Activated B cell treated with CpG ODN at 0.5 μM for 24 hours (primary cell): ENCODE measurements at regions not wholly inside any gene's neighbourhood (a gene's known extent, or its start where the extent isn't known, plus 50 kb on each side); places are given as distances from the start of the nearest gene placed in this dataset.

Experiments used
- ATAC-seq: fragments of 200-7000 bp; cut with Tn5 transposase; one replicate; pipeline ENCODE4 v1.10.0; 2021; ENCODE audit warnings: low read depth, mild to moderate bottlenecking, moderate library complexity
- CTCF ChIA-PET: fragments of 350-600 bp; sonication (Branson Sonifier 250); formaldehyde crosslinking; loops from one replicate; lab custom pipeline; 2021; ENCODE audit warnings: antibody characterized with exemption; lab: Charles Lee
- POLR2A ChIA-PET: fragments of 350-600 bp; sonication (Branson Sonifier 250); formaldehyde crosslinking; loops from one replicate; lab custom pipeline; 2021; ENCODE audit warnings: antibody characterized with exemption; lab: Charles Lee
- DNase-seq: peaks from one replicate; pipeline ENCODE4 v3.0.0; 2022
- H3K27ac Mint-ChIP-seq: one replicate; pipeline ENCODE4 v1.8.0; 2020; ENCODE audit warnings: mixed read lengths
- H3K27me3 Mint-ChIP-seq: one replicate; pipeline ENCODE4 v1.8.0; 2021; ENCODE audit warnings: mixed read lengths
- H3K36me3 Mint-ChIP-seq: one replicate; pipeline ENCODE4 v1.8.0; 2021; ENCODE audit warnings: low read depth, mixed read lengths
- H3K4me1 Mint-ChIP-seq: one replicate; pipeline ENCODE4 v1.8.0; 2021; ENCODE audit warnings: mixed read lengths
- H3K4me3 Mint-ChIP-seq: one replicate; pipeline ENCODE4 v1.8.0; 2020; ENCODE audit warnings: mild to moderate bottlenecking, mixed read lengths
- H3K9me3 Mint-ChIP-seq: one replicate; pipeline ENCODE4 v1.8.0; 2020; ENCODE audit warnings: mixed read lengths
- intact Hi-C: fragments of 100-400 bp; cut with micrococcal nuclease; formaldehyde crosslinking; loops from one replicate; pipeline ENCODE4 v1.15.1; 2024
- TF ChIP-seq, protein P1 (sequence below): fragments of 200-600 bp; IDR thresholded peaks from one replicate; pipeline ENCODE4 v1.8.0; 2022; ENCODE audit warnings: antibody characterized with exemption, mild to moderate bottlenecking

DNA sequence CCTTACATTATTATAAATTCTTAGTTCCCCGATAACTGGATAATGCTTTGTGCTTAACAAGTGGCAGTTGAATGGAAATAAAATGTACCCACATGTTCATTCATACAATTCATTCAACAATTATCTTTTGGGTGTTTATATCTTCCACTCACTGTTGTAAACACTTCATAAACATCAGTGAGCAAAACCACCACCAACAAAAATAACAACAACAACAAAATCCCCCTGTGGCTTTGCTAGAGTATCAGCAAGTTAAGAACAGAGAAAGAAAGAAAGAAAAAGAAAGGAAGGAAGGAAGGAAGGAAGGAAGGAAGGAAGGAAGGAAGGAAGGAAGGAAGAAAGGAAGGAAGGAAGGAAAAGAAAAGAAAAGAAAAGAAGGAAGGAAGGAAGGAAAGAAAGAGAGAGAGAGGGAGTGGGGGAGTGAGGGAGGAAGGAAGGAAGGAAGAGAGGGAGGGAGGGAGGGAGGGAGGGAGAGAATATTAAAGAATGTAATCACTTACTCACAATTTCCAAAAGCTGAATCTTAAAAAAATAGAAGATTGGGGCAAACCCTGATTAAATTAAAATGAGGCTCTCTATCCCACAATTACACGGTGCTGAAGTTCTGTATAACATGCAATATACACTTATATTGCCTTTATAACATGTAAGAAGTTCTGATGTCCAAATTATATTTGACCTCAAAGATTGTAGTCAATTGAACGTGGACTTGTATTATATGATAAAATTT lies 2238.8 kb downstream of the LRRC4C start:
- ChIA-PET POLR2A (no interaction called here), CTCF (no interaction called here)
- Mint-ChIP-seq H3K36me3 (no peaks in the 10 kb centered on the region), H3K4me1 (no peaks in the 10 kb centered on the region), H3K27ac (no peak overlapping the region), H3K9me3 (peaks cover 11% of the 10 kb centered on the region), H3K4me3 (no peak overlapping the region), H3K27me3 (no peaks in the 10 kb centered on the region)
- intact Hi-C loops: no loop called here
- DNase-seq (no peak), ATAC-seq (no peak)
- TF ChIP-seq, protein P1, sequence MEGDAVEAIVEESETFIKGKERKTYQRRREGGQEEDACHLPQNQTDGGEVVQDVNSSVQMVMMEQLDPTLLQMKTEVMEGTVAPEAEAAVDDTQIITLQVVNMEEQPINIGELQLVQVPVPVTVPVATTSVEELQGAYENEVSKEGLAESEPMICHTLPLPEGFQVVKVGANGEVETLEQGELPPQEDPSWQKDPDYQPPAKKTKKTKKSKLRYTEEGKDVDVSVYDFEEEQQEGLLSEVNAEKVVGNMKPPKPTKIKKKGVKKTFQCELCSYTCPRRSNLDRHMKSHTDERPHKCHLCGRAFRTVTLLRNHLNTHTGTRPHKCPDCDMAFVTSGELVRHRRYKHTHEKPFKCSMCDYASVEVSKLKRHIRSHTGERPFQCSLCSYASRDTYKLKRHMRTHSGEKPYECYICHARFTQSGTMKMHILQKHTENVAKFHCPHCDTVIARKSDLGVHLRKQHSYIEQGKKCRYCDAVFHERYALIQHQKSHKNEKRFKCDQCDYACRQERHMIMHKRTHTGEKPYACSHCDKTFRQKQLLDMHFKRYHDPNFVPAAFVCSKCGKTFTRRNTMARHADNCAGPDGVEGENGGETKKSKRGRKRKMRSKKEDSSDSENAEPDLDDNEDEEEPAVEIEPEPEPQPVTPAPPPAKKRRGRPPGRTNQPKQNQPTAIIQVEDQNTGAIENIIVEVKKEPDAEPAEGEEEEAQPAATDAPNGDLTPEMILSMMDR: no peak

DNA sequence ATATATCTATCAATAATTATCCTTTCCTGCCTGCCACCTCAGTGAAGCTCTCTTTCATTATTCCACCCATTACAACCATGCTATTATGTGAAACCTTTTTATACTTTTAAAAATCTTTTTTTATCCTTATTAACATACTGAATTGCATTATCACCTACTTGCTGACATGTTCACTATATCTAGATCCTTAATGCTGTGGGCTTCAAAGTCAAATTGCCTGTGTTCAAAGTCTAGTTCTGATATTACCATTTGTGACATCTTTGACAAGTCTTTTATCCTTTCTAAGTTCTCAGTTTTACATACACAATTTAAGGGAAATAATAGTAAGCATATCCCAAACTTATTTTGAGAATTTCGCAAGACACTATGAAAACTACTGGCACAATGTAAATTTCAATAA lies 2239.4 kb downstream of the LRRC4C start:
- ChIA-PET POLR2A (no interaction called here), CTCF (no interaction called here)
- TF ChIP-seq, protein P1: no peak
- Mint-ChIP-seq H3K4me3 (no peak overlapping the region), H3K9me3 (peaks cover 11% of the 10 kb centered on the region), H3K27ac (no peak overlapping the region), H3K27me3 (no peaks in the 10 kb centered on the region), H3K4me1 (no peaks in the 10 kb centered on the region), H3K36me3 (no peaks in the 10 kb centered on the region)
- intact Hi-C loops: no loop called here
- no peak for ATAC-seq
- no peak for DNase-seq

DNA sequence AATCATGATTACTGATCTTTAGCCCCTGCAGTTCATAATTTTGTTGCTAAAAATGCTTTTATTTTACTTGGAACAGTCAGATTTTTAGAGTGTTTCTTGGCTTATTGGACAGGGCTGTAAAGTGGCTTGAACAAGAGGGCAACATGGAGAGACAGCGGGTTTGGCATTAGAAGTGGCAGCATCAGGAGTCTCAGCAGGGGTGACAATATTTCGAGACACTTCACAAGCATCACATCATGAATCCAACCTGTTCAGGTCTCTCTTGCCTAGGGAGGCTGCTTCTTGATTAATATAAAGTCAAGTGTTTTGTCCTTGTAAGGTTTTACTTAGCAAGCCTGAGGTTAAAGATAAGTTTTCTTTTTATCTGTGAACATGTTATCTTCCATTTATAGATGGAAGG lies 2249.5 kb downstream of the LRRC4C start:
- POLR2A ChIA-PET: no interaction called here
- CTCF ChIA-PET: no interaction called here
- H3K27me3 Mint-ChIP-seq: no peaks in the 10 kb centered on the region
- H3K36me3 Mint-ChIP-seq: no peaks in the 10 kb centered on the region
- TF ChIP-seq, protein P1: no peak
- H3K4me3 Mint-ChIP-seq: no peak overlapping the region
- DNase-seq: no peak
- H3K4me1 Mint-ChIP-seq: no peaks in the 10 kb centered on the region
- peaks cover 2% of the 10 kb centered on the region for H3K9me3 Mint-ChIP-seq
- H3K27ac Mint-ChIP-seq: no peak overlapping the region
- no peak for ATAC-seq
- intact Hi-C loops: no loop called here

DNA sequence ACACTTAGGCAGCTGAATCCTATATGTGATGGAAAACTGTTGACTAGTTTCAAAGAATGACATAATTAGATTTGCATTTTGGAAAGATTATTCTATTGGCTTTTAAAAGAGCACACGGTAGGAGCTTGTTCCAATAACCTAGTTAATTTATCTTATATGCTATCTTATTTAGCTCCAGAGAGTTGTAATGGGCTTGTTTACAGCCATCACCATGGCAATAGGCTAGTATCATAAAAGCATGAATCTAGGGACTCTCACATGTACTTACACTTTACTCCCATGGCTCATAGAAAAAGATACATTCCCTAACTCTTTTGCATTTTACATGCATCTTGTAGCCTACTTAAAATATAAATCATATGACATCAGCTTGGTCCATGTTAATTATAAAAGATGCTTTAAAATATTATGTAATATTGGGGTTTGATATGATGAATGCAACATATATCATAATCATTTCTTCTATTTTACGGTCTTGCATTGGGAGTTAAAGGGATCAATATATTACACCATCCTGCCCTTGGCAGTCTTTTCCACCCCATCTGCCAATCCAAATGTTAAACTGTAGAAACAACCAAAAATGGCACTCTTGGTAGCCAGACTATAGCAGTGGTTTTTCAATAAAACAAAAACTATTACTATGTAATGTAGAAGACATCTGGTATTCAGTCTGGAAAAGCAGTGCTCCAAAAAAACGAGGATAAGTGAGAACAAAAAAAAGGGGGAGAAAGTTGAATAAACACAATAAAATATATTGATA lies 2254.0 kb downstream of the LRRC4C start:
- DNase-seq: no peak
- Mint-ChIP-seq H3K27ac (no peak overlapping the region), H3K4me3 (no peak overlapping the region), H3K9me3 (peaks cover 6% of the 10 kb centered on the region), H3K27me3 (no peaks in the 10 kb centered on the region), H3K4me1 (no peaks in the 10 kb centered on the region), H3K36me3 (no peaks in the 10 kb centered on the region)
- POLR2A ChIA-PET: no interaction called here
- intact Hi-C loops: no loop called here
- CTCF ChIA-PET: no interaction called here
- TF ChIP-seq, protein P1: no peak
- no peak for ATAC-seq

DNA sequence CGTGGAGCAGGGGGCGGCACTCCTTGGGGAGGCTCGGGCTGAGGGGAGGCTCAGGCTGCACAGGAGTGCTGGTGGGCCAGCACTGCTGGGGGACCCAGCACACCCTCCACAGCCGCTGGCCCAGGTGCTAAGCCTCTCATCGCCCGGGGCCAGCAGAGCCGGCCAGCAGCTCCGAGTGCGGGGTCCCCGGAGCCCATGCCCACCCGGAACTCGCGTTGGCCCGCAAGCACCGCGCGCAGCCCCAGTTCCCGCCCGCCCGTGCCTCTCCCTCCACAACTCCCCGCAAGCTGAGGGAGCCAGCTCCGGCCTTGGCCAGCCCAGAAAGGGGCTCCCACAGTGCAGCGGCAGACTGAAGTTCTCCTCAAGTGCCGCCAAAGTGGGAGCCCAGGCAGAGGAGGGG lies 2266.8 kb downstream of the LRRC4C start:
- Mint-ChIP-seq H3K27me3 (no peaks in the 10 kb centered on the region), H3K27ac (no peak overlapping the region), H3K4me1 (no peaks in the 10 kb centered on the region), H3K9me3 (peaks cover 2% of the 10 kb centered on the region), H3K36me3 (no peaks in the 10 kb centered on the region), H3K4me3 (no peak overlapping the region)
- TF ChIP-seq, protein P1: no peak
- POLR2A ChIA-PET: no interaction called here
- ATAC-seq (no peak), DNase-seq (no peak)
- CTCF ChIA-PET: no interaction called here
- intact Hi-C loops: no loop called here
